ENCODE measurements at regions not wholly inside any gene's neighbourhood (a gene's known extent, or its start where the extent isn't known, plus 50 kb on each side); places are given as distances from the start of the nearest gene placed in this dataset.

DNA sequence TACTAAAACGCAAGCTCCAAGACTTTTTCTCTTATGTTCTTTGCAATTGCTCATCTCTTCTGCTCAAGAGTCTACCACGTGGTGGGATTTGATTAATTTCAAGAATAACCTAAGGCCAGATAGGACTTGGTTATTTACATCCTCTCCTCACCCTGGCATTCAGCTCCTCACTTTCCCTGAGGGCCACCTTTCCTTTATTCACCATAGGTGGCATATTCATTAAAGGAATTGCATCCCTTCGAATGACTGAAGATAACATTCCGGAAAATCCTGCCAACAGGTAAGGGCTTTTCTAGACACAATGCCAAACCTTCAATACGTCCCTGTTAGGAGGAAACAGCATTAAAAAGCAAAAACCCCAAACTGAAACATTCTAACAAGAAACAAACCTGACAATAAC lies 220.0 kb upstream of the KBTBD8 start:
- Histone ChIP-seq H3K79me2 (ENCODE audit: low read length) (no peaks in the 10 kb centered on the region), H3K4me2 (ENCODE audit: low read depth, low read length) (no peak overlapping the region), H3K9me2 (replicated peaks; ENCODE audit: insufficient read depth, low read length) (no peaks in the 10 kb centered on the region), H3K9ac (ENCODE audit: low read length) (no peak overlapping the region), H3K9me3 (replicated peaks; ENCODE audit: insufficient read depth, low read length) (no peaks in the 10 kb centered on the region), H2AFZ (ENCODE audit: low read length) (no peak overlapping the region), H3K4me1 (ENCODE audit: low read length) (no peaks in the 10 kb centered on the region), H3K4me3 (ENCODE audit: low read length) (no peak overlapping the region), H4K20me1 (ENCODE audit: insufficient read depth, low read length) (no peaks in the 10 kb centered on the region), H3K27ac (ENCODE audit: low read length) (no peak overlapping the region), H3F3A (ENCODE audit: insufficient read depth, low read length) (no peaks in the 10 kb centered on the region), H3K36me3 (replicated peaks; ENCODE audit: insufficient read depth, low read length) (no peaks in the 10 kb centered on the region), H3K27me3 (replicated peaks; ENCODE audit: insufficient read depth, low read length) (no peaks in the 10 kb centered on the region)
- TF ChIP-seq EZH2phosphoT487 (IDR thresholded peaks at IDR 0.05; ENCODE audit: low read length) (no peak), EZH2 (optimal IDR thresholded peaks at IDR 0.05; ENCODE audit: low read depth, low read length) (no peak)
- DNase-seq = no peak

DNA sequence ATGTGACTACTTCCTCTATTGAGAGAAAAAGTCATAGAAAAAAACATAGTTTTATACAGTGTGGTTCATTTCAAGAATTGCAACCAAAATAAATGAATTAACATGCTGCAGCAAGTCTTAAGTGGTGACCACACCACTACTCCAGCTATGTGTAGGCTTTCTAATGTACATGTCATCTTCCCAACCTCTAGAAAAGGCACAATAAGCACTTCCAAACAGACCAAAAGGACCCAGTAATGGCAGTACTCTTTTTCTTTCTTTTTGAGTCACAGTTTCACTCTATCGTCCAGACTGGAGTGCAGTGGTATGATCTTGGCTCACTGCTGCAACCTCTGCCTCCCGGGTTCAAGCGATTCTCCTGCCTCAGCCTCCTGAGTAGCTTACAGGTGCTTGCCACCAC lies 219.3 kb upstream of the KBTBD8 start:
- Histone ChIP-seq H2AFZ (ENCODE audit: low read length) (no peak overlapping the region), H3K9me2 (replicated peaks; ENCODE audit: insufficient read depth, low read length) (no peaks in the 10 kb centered on the region), H3K36me3 (replicated peaks; ENCODE audit: insufficient read depth, low read length) (no peaks in the 10 kb centered on the region), H3F3A (ENCODE audit: insufficient read depth, low read length) (no peaks in the 10 kb centered on the region), H3K4me1 (ENCODE audit: low read length) (no peaks in the 10 kb centered on the region), H3K27ac (ENCODE audit: low read length) (no peak overlapping the region), H3K9me3 (replicated peaks; ENCODE audit: insufficient read depth, low read length) (no peaks in the 10 kb centered on the region), H3K79me2 (ENCODE audit: low read length) (no peaks in the 10 kb centered on the region), H4K20me1 (ENCODE audit: insufficient read depth, low read length) (no peaks in the 10 kb centered on the region), H3K4me2 (ENCODE audit: low read depth, low read length) (no peak overlapping the region), H3K4me3 (ENCODE audit: low read length) (no peak overlapping the region), H3K9ac (ENCODE audit: low read length) (no peak overlapping the region), H3K27me3 (replicated peaks; ENCODE audit: insufficient read depth, low read length) (no peaks in the 10 kb centered on the region)
- DNase-seq = no peak
- no peak for TF ChIP-seq EZH2 (optimal IDR thresholded peaks at IDR 0.05; ENCODE audit: low read depth, low read length)
- TF ChIP-seq, protein P1, sequence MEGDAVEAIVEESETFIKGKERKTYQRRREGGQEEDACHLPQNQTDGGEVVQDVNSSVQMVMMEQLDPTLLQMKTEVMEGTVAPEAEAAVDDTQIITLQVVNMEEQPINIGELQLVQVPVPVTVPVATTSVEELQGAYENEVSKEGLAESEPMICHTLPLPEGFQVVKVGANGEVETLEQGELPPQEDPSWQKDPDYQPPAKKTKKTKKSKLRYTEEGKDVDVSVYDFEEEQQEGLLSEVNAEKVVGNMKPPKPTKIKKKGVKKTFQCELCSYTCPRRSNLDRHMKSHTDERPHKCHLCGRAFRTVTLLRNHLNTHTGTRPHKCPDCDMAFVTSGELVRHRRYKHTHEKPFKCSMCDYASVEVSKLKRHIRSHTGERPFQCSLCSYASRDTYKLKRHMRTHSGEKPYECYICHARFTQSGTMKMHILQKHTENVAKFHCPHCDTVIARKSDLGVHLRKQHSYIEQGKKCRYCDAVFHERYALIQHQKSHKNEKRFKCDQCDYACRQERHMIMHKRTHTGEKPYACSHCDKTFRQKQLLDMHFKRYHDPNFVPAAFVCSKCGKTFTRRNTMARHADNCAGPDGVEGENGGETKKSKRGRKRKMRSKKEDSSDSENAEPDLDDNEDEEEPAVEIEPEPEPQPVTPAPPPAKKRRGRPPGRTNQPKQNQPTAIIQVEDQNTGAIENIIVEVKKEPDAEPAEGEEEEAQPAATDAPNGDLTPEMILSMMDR (IDR thresholded peaks at IDR 0.05; ENCODE audit: low read length) = no peak
- TF ChIP-seq EZH2phosphoT487 (IDR thresholded peaks at IDR 0.05; ENCODE audit: low read length) = no peak

DNA sequence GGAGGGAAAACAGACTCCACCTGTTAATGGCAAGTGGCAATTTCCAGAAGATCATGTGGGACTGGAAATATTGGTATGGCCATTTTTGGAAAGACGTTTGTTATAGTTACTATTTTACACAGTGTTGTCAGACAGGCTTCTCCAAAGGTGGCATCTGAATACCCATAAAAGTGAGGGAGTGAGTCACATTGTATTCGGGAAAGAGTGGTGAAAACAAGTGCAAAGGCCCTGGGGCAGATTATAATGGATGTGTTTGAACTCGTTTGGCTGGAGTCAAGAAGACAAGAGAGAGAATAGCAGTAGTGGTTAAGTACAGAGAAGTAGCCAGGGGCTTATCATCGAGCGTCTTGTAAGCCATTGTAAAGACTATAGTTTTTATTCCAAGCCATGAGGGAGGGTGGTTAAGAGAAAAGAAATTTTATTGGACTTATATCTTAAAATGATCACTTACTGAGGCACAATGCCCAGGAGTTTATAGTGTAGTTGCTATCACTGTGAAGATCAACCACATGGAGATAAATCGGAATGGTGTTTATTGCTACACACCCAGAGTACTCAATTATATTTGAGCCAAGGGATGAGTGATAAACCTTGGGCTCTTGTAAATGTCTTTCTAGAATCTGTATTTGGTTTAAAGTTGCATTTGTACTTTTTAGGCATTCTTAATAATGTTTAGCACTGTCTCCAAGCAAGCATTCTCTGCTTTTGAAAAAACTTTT lies 212.8 kb upstream of the KBTBD8 start:
- TF ChIP-seq EZH2phosphoT487 (IDR thresholded peaks at IDR 0.05; ENCODE audit: low read length) (no peak), EZH2 (optimal IDR thresholded peaks at IDR 0.05; ENCODE audit: low read depth, low read length) (no peak)
- TF ChIP-seq, protein P1 (IDR thresholded peaks at IDR 0.05; ENCODE audit: low read length) = no peak
- Histone ChIP-seq H3F3A (ENCODE audit: insufficient read depth, low read length) (no peaks in the 10 kb centered on the region), H4K20me1 (ENCODE audit: insufficient read depth, low read length) (no peaks in the 10 kb centered on the region), H3K9me2 (replicated peaks; ENCODE audit: insufficient read depth, low read length) (no peaks in the 10 kb centered on the region), H3K36me3 (replicated peaks; ENCODE audit: insufficient read depth, low read length) (no peaks in the 10 kb centered on the region), H2AFZ (ENCODE audit: low read length) (no peak overlapping the region), H3K79me2 (ENCODE audit: low read length) (no peaks in the 10 kb centered on the region), H3K4me3 (ENCODE audit: low read length) (no peak overlapping the region), H3K4me1 (ENCODE audit: low read length) (no peaks in the 10 kb centered on the region), H3K27me3 (replicated peaks; ENCODE audit: insufficient read depth, low read length) (no peaks in the 10 kb centered on the region), H3K9ac (ENCODE audit: low read length) (no peak overlapping the region), H3K4me2 (ENCODE audit: low read depth, low read length) (no peak overlapping the region), H3K27ac (ENCODE audit: low read length) (no peak overlapping the region), H3K9me3 (replicated peaks; ENCODE audit: insufficient read depth, low read length) (no peaks in the 10 kb centered on the region)
- no peak for DNase-seq

DNA sequence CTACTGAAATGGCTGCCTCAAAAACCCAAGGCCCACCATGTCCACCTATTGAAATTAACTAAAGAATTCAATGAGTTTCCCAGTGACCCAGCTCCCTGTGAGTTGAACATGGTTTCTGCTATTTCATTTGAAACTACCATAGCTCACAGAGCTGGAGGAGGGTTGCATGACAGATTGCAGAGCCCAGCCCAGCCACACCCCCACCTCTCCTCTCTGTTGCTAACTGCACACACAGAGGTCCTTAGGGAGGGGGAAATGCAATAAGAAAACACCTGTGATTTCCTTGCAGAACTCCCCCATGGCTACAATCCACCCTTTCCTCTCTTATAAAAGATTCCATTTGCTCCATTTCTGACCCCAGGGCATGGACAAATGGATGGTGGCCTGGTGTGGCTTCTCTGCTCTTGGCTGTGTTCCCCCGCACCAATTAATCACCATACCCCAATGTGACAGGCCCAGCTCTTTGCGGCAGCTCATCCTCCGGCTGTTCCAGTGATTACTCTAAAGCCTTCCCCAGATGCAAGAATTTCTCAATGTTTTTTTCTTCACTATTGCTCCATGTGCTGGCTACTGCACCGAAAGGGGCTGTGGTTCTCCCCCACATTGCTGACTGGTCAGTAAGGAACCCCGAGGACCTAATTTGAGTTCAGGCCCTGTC lies 208.4 kb upstream of the KBTBD8 start:
- no peak overlapping the region for H3K4me2 ChIP-seq (ENCODE audit: low read depth, low read length)
- H3K4me3 ChIP-seq (ENCODE audit: low read length) = no peak overlapping the region
- no peaks in the 10 kb centered on the region for H3K9me2 ChIP-seq (replicated peaks; ENCODE audit: insufficient read depth, low read length)
- no peaks in the 10 kb centered on the region for H3K4me1 ChIP-seq (ENCODE audit: low read length)
- no peak for TF ChIP-seq EZH2 (optimal IDR thresholded peaks at IDR 0.05; ENCODE audit: low read depth, low read length)
- TF ChIP-seq, protein P1 (IDR thresholded peaks at IDR 0.05; ENCODE audit: low read length) = no peak
- TF ChIP-seq EZH2phosphoT487 (IDR thresholded peaks at IDR 0.05; ENCODE audit: low read length) = no peak
- H3K27me3 ChIP-seq (replicated peaks; ENCODE audit: insufficient read depth, low read length) = no peaks in the 10 kb centered on the region
- no peak overlapping the region for H3K9ac ChIP-seq (ENCODE audit: low read length)
- H4K20me1 ChIP-seq (ENCODE audit: insufficient read depth, low read length) = no peaks in the 10 kb centered on the region
- no peaks in the 10 kb centered on the region for H3K79me2 ChIP-seq (ENCODE audit: low read length)
- H2AFZ ChIP-seq (ENCODE audit: low read length) = no peak overlapping the region
- DNase-seq = no peak
- no peaks in the 10 kb centered on the region for H3K36me3 ChIP-seq (replicated peaks; ENCODE audit: insufficient read depth, low read length)
- no peaks in the 10 kb centered on the region for H3F3A ChIP-seq (ENCODE audit: insufficient read depth, low read length)
- H3K9me3 ChIP-seq (replicated peaks; ENCODE audit: insufficient read depth, low read length) = no peaks in the 10 kb centered on the region
- no peak overlapping the region for H3K27ac ChIP-seq (ENCODE audit: low read length)
